IPS-18a (cell line): ENCODE measurements at regions not wholly inside any gene's neighbourhood (a gene's known extent, or its start where the extent isn't known, plus 50 kb on each side); places are given as distances from the start of the nearest gene placed in this dataset.
"Not testable (repeated sequence)": the region's sequence is repeated elsewhere in the genome, so short reads cannot be mapped to it uniquely, and the experiment has no call there.

Experiments used
- H3K27ac ChIP-seq: one replicate; pipeline ENCODE4 v1.5.1; 2013; ENCODE audit warnings: low read length
- H3K27me3 ChIP-seq: one replicate; pipeline ENCODE4 v1.6.1; 2013; ENCODE audit warnings: mild to moderate bottlenecking, low read length; ENCODE audit not compliant: control insufficient read depth, insufficient read depth
- H3K36me3 ChIP-seq: one replicate; pipeline ENCODE4 v1.6.1; 2013; ENCODE audit warnings: low read depth, low read length; ENCODE audit not compliant: control insufficient read depth
- H3K4me1 ChIP-seq: one replicate; pipeline ENCODE4 v1.6.1; 2013; ENCODE audit warnings: low read depth, low read length; ENCODE audit not compliant: control insufficient read depth
- H3K4me3 ChIP-seq: one replicate; pipeline ENCODE4 v1.5.1; 2013; ENCODE audit warnings: low read length
- H3K9ac ChIP-seq: one replicate; pipeline ENCODE4 v1.6.1; 2013; ENCODE audit warnings: mild to moderate bottlenecking, low read length, moderate library complexity
- H3K9me3 ChIP-seq: one replicate; pipeline ENCODE4 v1.6.1; 2013; ENCODE audit warnings: low read depth, low read length; ENCODE audit not compliant: control insufficient read depth

- no peaks in the 10 kb centered on the region for H3K4me1 ChIP-seq
- H3K27ac ChIP-seq, result no peak overlapping the region
- H3K4me3 ChIP-seq, result no peak overlapping the region
- H3K36me3 ChIP-seq, result no peaks in the 10 kb centered on the region
- no peak overlapping the region for H3K9ac ChIP-seq
- H3K9me3 ChIP-seq, result peaks cover 3% of the 10 kb centered on the region
- H3K27me3 ChIP-seq, result no peaks in the 10 kb centered on the region
These were observed 150.0 kb upstream of the CHL1 start for GRCh38 chr3:46576-46975.

- H3K9me3 ChIP-seq, H3K4me3 ChIP-seq, H3K9ac ChIP-seq, H3K36me3 ChIP-seq, H3K27me3 ChIP-seq, H3K4me1 ChIP-seq, H3K27ac ChIP-seq: not testable (repeated sequence)
These were observed 143.1 kb upstream of the CHL1 start for GRCh38 chr3:53441-53840.

DNA sequence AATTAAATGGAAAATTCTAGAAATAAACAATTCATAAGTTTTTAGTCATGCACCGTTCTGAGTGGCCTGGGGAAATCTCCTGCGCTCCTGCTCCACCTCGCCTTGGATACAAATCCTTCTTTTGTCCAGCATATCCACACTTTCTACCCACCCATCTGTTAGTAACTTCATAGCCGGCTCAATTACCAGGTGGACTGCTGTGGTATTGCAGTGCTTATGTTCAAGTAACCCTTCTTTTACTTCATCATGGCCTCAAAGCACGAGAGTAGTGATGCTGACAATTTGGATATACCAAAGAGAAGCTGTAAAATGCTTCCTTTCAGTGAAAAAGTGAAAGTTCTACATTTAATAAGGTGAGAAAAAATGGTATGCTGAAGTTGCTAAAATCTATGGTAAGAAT is 142.3 kb upstream of the CHL1 start:
- Histone ChIP-seq H3K4me3 (no peak overlapping the region), H3K4me1 (no peaks in the 10 kb centered on the region), H3K9me3 (peaks cover 5% of the 10 kb centered on the region), H3K27ac (no peak overlapping the region), H3K27me3 (no peaks in the 10 kb centered on the region), H3K36me3 (no peaks in the 10 kb centered on the region), H3K9ac (no peak overlapping the region)

DNA sequence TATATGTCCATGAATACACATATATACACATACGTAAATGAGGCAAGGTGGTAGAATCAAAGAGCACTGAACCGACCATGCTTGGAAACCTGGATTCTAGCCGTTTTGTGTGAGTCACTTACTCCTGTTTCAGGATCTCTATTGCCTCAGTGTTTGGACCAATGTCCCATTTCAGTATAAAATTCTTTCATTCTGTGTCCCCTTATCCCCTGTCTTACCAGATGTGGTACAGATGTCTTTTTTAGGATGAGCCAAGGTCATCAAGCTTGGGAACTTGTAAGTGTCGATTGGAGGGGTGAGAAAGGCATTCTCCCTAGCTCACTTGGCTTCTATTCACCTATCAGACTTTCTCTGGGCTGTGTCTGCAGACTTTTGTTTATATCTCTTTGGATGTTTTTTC is 139.9 kb upstream of the CHL1 start:
- no peak overlapping the region for H3K9ac ChIP-seq
- H3K36me3 ChIP-seq, result no peaks in the 10 kb centered on the region
- H3K4me1 ChIP-seq, result no peaks in the 10 kb centered on the region
- H3K4me3 ChIP-seq, result no peak overlapping the region
- H3K27me3 ChIP-seq, result no peaks in the 10 kb centered on the region
- peaks cover under 1% of the 10 kb centered on the region for H3K9me3 ChIP-seq
- no peak overlapping the region for H3K27ac ChIP-seq

- no peak overlapping the region for H3K27ac ChIP-seq
These were observed 136.7 kb upstream of the CHL1 start for GRCh38 chr3:59854-60253.

DNA sequence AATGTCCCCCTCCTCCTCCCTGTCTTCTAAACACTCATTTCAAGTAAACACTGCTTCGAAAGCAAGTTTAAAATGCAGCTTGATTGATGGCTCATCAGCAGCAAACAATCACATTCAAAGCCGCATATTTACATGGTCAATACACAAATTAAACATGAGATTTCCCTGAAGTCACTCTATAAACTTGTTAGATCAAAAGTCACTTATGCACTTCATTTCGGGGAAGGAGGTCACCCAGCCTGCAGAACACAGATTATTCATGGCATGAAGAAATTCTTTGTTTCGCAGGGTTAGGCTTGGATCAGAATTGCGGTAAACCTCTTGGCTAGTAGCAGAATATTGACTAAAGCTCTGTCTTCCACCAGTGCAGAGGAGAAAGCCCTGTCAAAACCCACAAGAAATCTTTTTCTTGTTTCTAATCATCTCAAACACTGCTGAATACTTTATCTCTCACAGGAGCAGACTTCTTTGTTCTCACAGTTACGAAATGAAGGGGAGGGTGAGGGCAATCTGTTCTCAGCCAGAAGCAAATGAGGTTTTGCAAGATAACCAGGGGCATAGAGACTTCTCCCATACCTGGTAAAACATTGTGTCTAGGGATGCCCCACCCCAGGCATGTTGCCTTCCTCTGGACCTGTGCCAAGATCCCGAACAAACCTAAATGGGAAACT is 133.3 kb upstream of the CHL1 start:
- Histone ChIP-seq H3K36me3 (no peaks in the 10 kb centered on the region), H3K27ac (no peak overlapping the region), H3K9ac (no peak overlapping the region), H3K27me3 (no peaks in the 10 kb centered on the region), H3K9me3 (no peaks in the 10 kb centered on the region), H3K4me1 (peaks cover 7% of the 10 kb centered on the region), H3K4me3 (no peak overlapping the region)

More at GRCh38 chr3:59854-60253, 136.7 kb upstream of the CHL1 start:
- no peaks in the 10 kb centered on the region for H3K36me3 ChIP-seq
- peaks cover 7% of the 10 kb centered on the region for H3K4me1 ChIP-seq
- no peaks in the 10 kb centered on the region for H3K9me3 ChIP-seq
- no peak overlapping the region for H3K4me3 ChIP-seq
- no peak overlapping the region for H3K9ac ChIP-seq
- H3K27me3 ChIP-seq, result no peaks in the 10 kb centered on the region

DNA sequence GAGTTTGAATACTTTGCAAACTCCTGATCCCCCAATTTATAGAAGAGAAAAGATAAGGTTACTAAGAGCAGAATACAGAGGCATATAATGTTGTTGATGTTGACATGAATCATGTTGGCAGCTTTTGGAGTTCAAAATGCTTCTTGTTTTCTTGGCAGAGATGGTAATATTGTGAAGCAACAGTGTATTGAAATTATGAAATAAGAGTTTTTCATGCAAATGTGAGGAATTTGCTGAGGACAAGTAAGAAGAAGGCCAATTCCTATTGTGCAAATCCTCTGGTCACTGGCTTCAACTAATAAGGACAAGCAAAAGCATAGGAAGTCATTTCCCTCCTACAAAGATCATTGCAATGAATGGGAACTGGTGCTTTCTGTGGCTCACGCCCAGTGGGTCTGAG is 126.9 kb upstream of the CHL1 start:
- no peak overlapping the region for H3K4me3 ChIP-seq
- no peak overlapping the region for H3K27ac ChIP-seq
- H3K9me3 ChIP-seq, result no peaks in the 10 kb centered on the region
- H3K36me3 ChIP-seq, result no peaks in the 10 kb centered on the region
- no peaks in the 10 kb centered on the region for H3K27me3 ChIP-seq
- H3K4me1 ChIP-seq, result peaks cover 15% of the 10 kb centered on the region
- no peak overlapping the region for H3K9ac ChIP-seq

DNA sequence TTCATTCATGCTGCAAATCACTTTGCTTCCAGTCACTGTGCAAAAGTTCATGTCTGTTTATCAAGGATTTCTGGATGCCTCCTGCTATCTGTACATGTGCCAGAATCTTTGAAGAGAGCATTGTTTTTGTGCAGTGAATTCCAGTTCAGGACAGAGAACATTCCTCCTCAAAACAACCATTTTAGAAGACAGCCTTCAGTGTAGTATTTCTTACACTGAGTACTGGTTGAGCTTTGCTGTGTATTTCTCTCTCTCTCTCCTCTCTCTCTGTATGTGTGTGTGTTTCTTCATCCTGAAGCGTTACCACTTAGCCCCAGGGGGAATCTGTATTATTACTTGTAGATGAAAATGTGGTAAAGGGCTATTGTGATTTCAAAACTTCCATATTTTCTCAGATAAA is 123.8 kb upstream of the CHL1 start:
- Histone ChIP-seq H3K27me3 (no peaks in the 10 kb centered on the region), H3K4me3 (no peak overlapping the region), H3K9me3 (no peaks in the 10 kb centered on the region), H3K4me1 (peaks cover 15% of the 10 kb centered on the region), H3K9ac (no peak overlapping the region), H3K27ac (no peak overlapping the region), H3K36me3 (no peaks in the 10 kb centered on the region)

DNA sequence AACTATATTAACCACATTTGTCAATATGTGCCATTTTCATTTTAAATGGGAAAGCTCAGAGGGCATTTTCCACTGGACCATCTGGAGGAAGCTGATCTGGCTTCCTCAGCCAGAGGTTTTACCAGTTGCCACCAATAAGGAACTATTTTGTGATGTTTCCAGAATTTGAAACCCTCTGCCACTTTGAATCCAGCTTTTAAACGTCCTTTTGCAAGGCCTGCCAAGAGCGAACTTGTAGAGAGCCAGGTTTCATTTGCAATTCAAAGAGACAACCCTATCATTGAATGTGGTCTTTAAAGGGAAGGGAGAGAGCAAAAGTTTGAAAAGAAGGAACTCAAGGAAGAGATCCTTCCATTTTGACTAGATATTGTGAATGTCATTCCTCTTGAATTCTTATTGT is 123.3 kb upstream of the CHL1 start:
- H3K9me3 ChIP-seq, result no peaks in the 10 kb centered on the region
- H3K27me3 ChIP-seq, result no peaks in the 10 kb centered on the region
- H3K4me3 ChIP-seq, result peak overlapping the region; percentile 10
- H3K36me3 ChIP-seq, result no peaks in the 10 kb centered on the region
- no peak overlapping the region for H3K27ac ChIP-seq
- peaks cover 15% of the 10 kb centered on the region for H3K4me1 ChIP-seq
- H3K9ac ChIP-seq, result no peak overlapping the region

GRCh38 chr3:74676-75243 is 121.8 kb upstream of the CHL1 start:
- no peaks in the 10 kb centered on the region for H3K9me3 ChIP-seq
- no peak overlapping the region for H3K4me3 ChIP-seq
- peaks cover 15% of the 10 kb centered on the region for H3K4me1 ChIP-seq
- no peaks in the 10 kb centered on the region for H3K27me3 ChIP-seq
- no peaks in the 10 kb centered on the region for H3K36me3 ChIP-seq
- H3K9ac ChIP-seq, result no peak overlapping the region
- H3K27ac ChIP-seq, result no peak overlapping the region

GRCh38 chr3:75260-75659 is 121.3 kb upstream of the CHL1 start:
- H3K27me3 ChIP-seq, result no peaks in the 10 kb centered on the region
- peaks cover 15% of the 10 kb centered on the region for H3K4me1 ChIP-seq
- H3K9ac ChIP-seq, result no peak overlapping the region
- H3K4me3 ChIP-seq, result no peak overlapping the region
- no peak overlapping the region for H3K27ac ChIP-seq
- H3K9me3 ChIP-seq, result no peaks in the 10 kb centered on the region
- H3K36me3 ChIP-seq, result no peaks in the 10 kb centered on the region

DNA sequence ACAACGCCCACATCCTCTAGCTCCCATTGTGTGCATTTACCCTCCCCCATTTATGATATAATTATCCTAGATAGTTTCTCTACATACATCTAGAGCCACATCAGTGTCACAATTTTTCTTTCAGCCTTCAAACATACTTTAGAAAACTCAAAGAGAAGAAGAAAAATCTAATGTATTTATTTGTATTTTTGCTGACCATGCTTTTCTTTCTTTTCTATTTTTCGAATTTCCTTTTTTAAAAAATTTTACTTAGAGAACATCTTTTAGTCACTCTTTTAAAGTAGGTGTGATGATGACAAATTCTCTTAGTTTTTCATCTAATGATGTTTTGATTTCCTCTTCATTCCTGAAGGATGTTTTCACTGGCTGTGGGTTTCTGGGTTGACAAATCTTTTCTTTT is 117.0 kb upstream of the CHL1 start:
- Histone ChIP-seq H3K9me3 (no peaks in the 10 kb centered on the region), H3K36me3 (no peaks in the 10 kb centered on the region), H3K27me3 (no peaks in the 10 kb centered on the region), H3K4me1 (no peaks in the 10 kb centered on the region), H3K27ac (no peak overlapping the region), H3K9ac (no peak overlapping the region), H3K4me3 (no peak overlapping the region)
